GM12878 (cell line): ENCODE measurements at regions not wholly inside any gene's neighbourhood (a gene's known extent, or its start where the extent isn't known, plus 50 kb on each side); places are given as distances from the start of the nearest gene placed in this dataset.

Experiments used
- ATAC-seq: fragments of 200-7000 bp; cut with Tn5 transposase; 3 replicates; pipeline ENCODE4 v1.9.1; 2020; ENCODE audit warnings: mild to moderate bottlenecking, moderate library complexity
- BruUV-seq: library from RNA; stranded (reverse); fragments of 400-500 nt; replicated peaks from 2 replicates; lab custom pipeline; 2021; lab: Mats Ljungman, UMichigan
- CTCF ChIA-PET: fragments of 300-600 bp; sonication (Branson Sonifier 250); formaldehyde crosslinking; extraction: SDS; loops from one replicate; lab custom pipeline; 2021; ENCODE audit warnings: inconsistent platforms; lab: Yijun Ruan, JAX
- POLR2A ChIA-PET: fragments of 350-600 bp; formaldehyde crosslinking; extraction: SDS; loops from one replicate; lab custom pipeline; 2021; ENCODE audit warnings: inconsistent platforms; lab: Charles Lee
- RAD21 ChIA-PET: fragments of 300-600 bp; sonication (Branson Sonifier 250); formaldehyde crosslinking; loops from one replicate; lab custom pipeline; 2023; ENCODE audit warnings: antibody characterized with exemption; ENCODE audit not compliant: unreplicated experiment; lab: Charles Lee
- SMC1A ChIA-PET: fragments of 300-600 bp; sonication (Branson Sonifier 250); formaldehyde crosslinking; loops from one replicate; lab custom pipeline; 2023; ENCODE audit not compliant: unreplicated experiment, uncharacterized antibody; lab: Charles Lee
- DNase-seq: peaks from one replicate; pipeline ENCODE4 v3.0.0-alpha.2; 2011; ENCODE audit warnings: low read depth, low spot score
- FAIRE-seq: peaks from 3 replicates; lab custom pipeline; 2011; peaks lifted over from hg19 to GRCh38; lab: Jason Lieb, UNC
- H2AFZ ChIP-seq: 2 replicates; pipeline ENCODE4 v1.6.0; 2011; ENCODE audit warnings: low read depth, low read length, control low read depth; ENCODE audit not compliant: control insufficient read depth
- H3K27ac ChIP-seq: 2 replicates; pipeline ENCODE4 v1.5.1; 2011; ENCODE audit warnings: control low read depth; ENCODE audit not compliant: control insufficient read depth, insufficient read depth
- H3K27me3 ChIP-seq, 2 experiments: replicated peaks in 1 of 2; 2 replicates each; pipeline versions ENCODE4 v1.6.0 to v1.6.1; 2011; ENCODE audit warnings: low read length in 1 of 2; ENCODE audit not compliant: control insufficient read depth in 2 of 2, insufficient read depth in 2 of 2
- H3K36me3 ChIP-seq, 2 experiments: 2 replicates each; pipeline ENCODE4 v1.5.1; 2011; ENCODE audit warnings: low read length in 1 of 2; ENCODE audit not compliant: control insufficient read depth in 2 of 2, insufficient read depth in 2 of 2
- H3K4me1 ChIP-seq: 2 replicates; pipeline ENCODE4 v1.6.1; 2011; ENCODE audit warnings: mild to moderate bottlenecking, low read length, moderate library complexity, mixed read lengths; ENCODE audit not compliant: control insufficient read depth, insufficient read depth
- H3K4me2 ChIP-seq: 2 replicates; pipeline ENCODE4 v1.6.0; 2011; ENCODE audit warnings: control low read depth; ENCODE audit not compliant: control insufficient read depth, insufficient read depth
- H3K4me3 ChIP-seq: fragments of 200-600 bp; sonication (generic); 2 replicates; pipeline ENCODE4 v1.5.1; 2016
- H3K79me2 ChIP-seq: 2 replicates; pipeline ENCODE4 v1.6.0; 2011; ENCODE audit warnings: low read length; ENCODE audit not compliant: control insufficient read depth, insufficient read depth
- H3K9ac ChIP-seq: 2 replicates; pipeline ENCODE4 v1.8.0; 2011; ENCODE audit warnings: low read length, control low read depth, mixed read lengths; ENCODE audit not compliant: control insufficient read depth, insufficient read depth
- H3K9me3 ChIP-seq: replicated peaks from 3 replicates; pipeline ENCODE4 v1.5.1; 2011; ENCODE audit warnings: mild to moderate bottlenecking, low read length; ENCODE audit not compliant: control insufficient read depth, insufficient read depth
- H4K20me1 ChIP-seq: 2 replicates; pipeline ENCODE4 v1.6.0; 2011; ENCODE audit not compliant: control insufficient read depth, insufficient read depth
- ATF3 ChIP-seq: IDR thresholded peaks from 2 replicates; pipeline ENCODE4 v1.6.1; 2011; ENCODE audit warnings: low read depth, mild to moderate bottlenecking, low read length, moderate library complexity, borderline replicate concordance; ENCODE audit errors: extremely low read depth
- BHLHE40 ChIP-seq, 2 experiments: fragments of 450-650 bp in 1 of 2; IDR thresholded peaks; 2 replicates each; pipeline ENCODE4 v1.6.1; 2011 to 2017; ENCODE audit warnings: low read depth in 2 of 2, borderline replicate concordance in 1 of 2, improper control_type of control experiment in 1 of 2, low read length in 1 of 2, mild to moderate bottlenecking in 1 of 2
- CTCF ChIP-seq, 3 experiments: IDR thresholded peaks in 2 of 3; conservative IDR thresholded peaks in 1 of 3; 2 replicates each; pipeline ENCODE4 v1.5.1; 2011; ENCODE audit warnings: low read depth in 3 of 3, low read length in 3 of 3, mild to moderate bottlenecking in 3 of 3, control low read depth in 2 of 3, moderate library complexity in 2 of 3, inconsistent platforms in 1 of 3, mixed read lengths in 1 of 3; ENCODE audit not compliant: control insufficient read depth in 2 of 3, insufficient read depth in 1 of 3; ENCODE audit errors: extremely low read depth in 1 of 3
- JUND ChIP-seq: IDR thresholded peaks from 2 replicates; pipeline ENCODE4 v1.6.1; 2012; ENCODE audit warnings: low read depth, mild to moderate bottlenecking, low read length, improper control_type of control experiment, moderate library complexity
- LARP7 ChIP-seq: fragments of 450-650 bp; IDR thresholded peaks from 2 replicates; pipeline ENCODE4 v1.6.1; 2017; ENCODE audit warnings: mild to moderate bottlenecking
- MEF2A ChIP-seq: IDR thresholded peaks from 2 replicates; pipeline ENCODE4 v1.6.1; 2011; ENCODE audit warnings: low read depth, mild to moderate bottlenecking, low read length, moderate library complexity; ENCODE audit not compliant: insufficient read depth
- MTA2 ChIP-seq: fragments of 450-650 bp; IDR thresholded peaks from 2 replicates; pipeline ENCODE4 v1.6.1; 2016; ENCODE audit warnings: low read depth, mild to moderate bottlenecking, moderate library complexity
- PAX5 ChIP-seq: IDR thresholded peaks from 2 replicates; pipeline ENCODE4 v1.6.1; 2011; ENCODE audit warnings: low read depth, low read length, borderline replicate concordance
- PAX8 ChIP-seq: fragments of 450-650 bp; IDR thresholded peaks from 2 replicates; pipeline ENCODE4 v1.6.1; 2017; ENCODE audit warnings: mild to moderate bottlenecking, moderate library complexity
- SMAD1 ChIP-seq: fragments of 450-650 bp; IDR thresholded peaks from 2 replicates; pipeline ENCODE4 v1.6.1; 2018; ENCODE audit warnings: mild to moderate bottlenecking, low read depth; ENCODE audit not compliant: partially characterized antibody
- SMAD5 ChIP-seq: IDR thresholded peaks from 2 replicates; pipeline ENCODE4 v1.6.1; 2016; ENCODE audit warnings: antibody characterized with exemption, low read depth
- SP1 ChIP-seq: IDR thresholded peaks from one replicate; pipeline ENCODE4 v1.6.1; 2011; ENCODE audit warnings: low read depth, low read length
- SREBF2 ChIP-seq: IDR thresholded peaks from 2 replicates; pipeline ENCODE4 v1.6.1; 2012; ENCODE audit warnings: mild to moderate bottlenecking, low read length
- TCF3 ChIP-seq: IDR thresholded peaks from 2 replicates; pipeline ENCODE4 v1.6.1; 2012; ENCODE audit warnings: low read depth, mild to moderate bottlenecking, low read length, borderline replicate concordance; ENCODE audit not compliant: insufficient read depth
- ZBTB33 ChIP-seq: fragments of 450-650 bp; IDR thresholded peaks from 2 replicates; pipeline ENCODE4 v1.6.1; 2017; ENCODE audit warnings: mild to moderate bottlenecking
- ZNF207 ChIP-seq: fragments of 450-650 bp; IDR thresholded peaks from 2 replicates; pipeline ENCODE4 v1.6.1; 2014; ENCODE audit warnings: antibody characterized with exemption, mild to moderate bottlenecking, borderline replicate concordance
- ZNF687 ChIP-seq: fragments of 450-650 bp; IDR thresholded peaks from 2 replicates; pipeline ENCODE4 v1.6.1; 2017; ENCODE audit warnings: mild to moderate bottlenecking, moderate library complexity
- ZSCAN29 ChIP-seq: fragments of 450-650 bp; IDR thresholded peaks from 2 replicates; pipeline ENCODE4 v1.6.1; 2017; ENCODE audit warnings: mild to moderate bottlenecking, moderate library complexity
- WGBS: methylation state at CpG from one replicate; pipeline ENCODE4 v1.1.6; 2016; ENCODE audit warnings: low lambda C conversion rate; ENCODE audit not compliant: insufficient replicate concordance, insufficient coverage; ENCODE audit errors: missing lambda C conversion rate; 5-methylcytosine and 5-hydroxymethylcytosine counted together
- in situ Hi-C: fragments of 300-500 bp; cut with MboI; formaldehyde crosslinking; loops from 9 replicates; pipeline ENCODE4 v1.14.3; 2018; ENCODE audit warnings: mixed read lengths
- intact Hi-C: fragments of 100-400 bp; cut with micrococcal nuclease; formaldehyde crosslinking; loops from one replicate; pipeline ENCODE4 v1.14.2; 2022; ENCODE audit not compliant: unreplicated experiment

- in situ Hi-C loops (no loop called here), intact Hi-C loops (no loop called here)
- no peak for ATAC-seq
- DNase-seq: no peak
- Histone ChIP-seq H3K36me3 (no peaks in the 10 kb centered on the region), H3K27me3 (no peaks in the 10 kb centered on the region), H3K9me3 (no peaks in the 10 kb centered on the region), H2AFZ (no peak overlapping the region), H3K9ac (no peak overlapping the region), H3K4me3 (no peak overlapping the region), H4K20me1 (no peaks in the 10 kb centered on the region), H3K79me2 (no peaks in the 10 kb centered on the region), H3K27ac (no peak overlapping the region), H3K4me2 (no peak overlapping the region), H3K4me1 (no peaks in the 10 kb centered on the region)
- CTCF ChIA-PET: no interaction called here
- WGBS: 15% methylated on average over 5 of the region's 5 CpGs
- POLR2A ChIA-PET: no interaction called here
- no TSS peak for BruUV-seq
- SMC1A ChIA-PET: interaction anchor here (1.3 kb wide), 1 partner anchor 8 kb away, joined by 3 read pairs; no protein-coding TSS in a partner anchor
- TF ChIP-seq ZSCAN29 (no peak), SMAD1 (no peak), PAX8 (no peak), ATF3 (no peak), TCF3 (no peak), SP1 (no peak), ZNF207 (no peak), JUND (no peak), ZNF687 (no peak), SMAD5 (no peak), SREBF2 (no peak), BHLHE40 (IDR thresholded peaks at IDR 0.05; ENCODE audit: borderline replicate concordance in 1 of 2, low read depth in 2 of 2, low read length in 1 of 2) (no peak), ZBTB33 (no peak), MTA2 (no peak), LARP7 (no peak), CTCF (IDR thresholded peaks at IDR 0.05 in 2 of 3, conservative IDR thresholded peaks at IDR 0.05 in 1 of 3; ENCODE audit: control insufficient read depth in 2 of 3, extremely low read depth in 1 of 3, insufficient read depth in 1 of 3, low read depth in 3 of 3, low read length in 3 of 3) (no peak), MEF2A (no peak), PAX5 (no peak)
- RAD21 ChIA-PET: no interaction called here
- no peak for FAIRE-seq
These were observed 294.3 kb upstream of the SETBP1 start for GRCh38 chr18:44386401-44386800.
